ENCODE measurements at regions not wholly inside any gene's neighbourhood (a gene's known extent, or its start where the extent isn't known, plus 50 kb on each side); places are given as distances from the start of the nearest gene placed in this dataset.

DNA sequence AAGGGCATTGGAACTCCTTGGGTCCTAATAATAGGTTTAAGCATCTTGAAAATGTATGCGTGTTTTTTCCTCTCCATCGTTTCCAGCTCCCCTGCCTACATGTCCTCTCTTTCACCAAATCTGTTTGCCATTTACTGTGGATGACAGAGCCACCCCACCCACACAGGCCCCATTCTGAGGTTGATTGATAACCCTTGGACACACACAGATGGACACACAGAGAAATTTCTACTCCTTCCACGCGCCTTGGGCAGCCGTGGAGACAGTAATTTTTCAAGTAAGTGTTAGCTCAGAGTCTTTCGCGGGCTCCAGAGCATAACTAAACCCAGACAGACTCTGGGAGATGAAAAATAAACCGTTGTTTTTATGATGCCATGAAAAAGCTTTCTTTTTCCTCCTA lies 103.3 kb upstream of the NLRP1 start:
- Mint-ChIP-seq H3K27me3 (ENCODE audit: unreplicated experiment) (peaks cover 1% of the 10 kb centered on the region), H3K9me3 (ENCODE audit: unreplicated experiment) (peaks cover 11% of the 10 kb centered on the region), H3K27ac (ENCODE audit: unreplicated experiment) (no peak overlapping the region), H3K4me3 (ENCODE audit: unreplicated experiment) (no peak overlapping the region), H3K4me1 (ENCODE audit: low read depth, unreplicated experiment) (no peaks in the 10 kb centered on the region), H3K36me3 (ENCODE audit: unreplicated experiment) (peaks cover 4% of the 10 kb centered on the region)
- TF ChIP-seq, protein P1, sequence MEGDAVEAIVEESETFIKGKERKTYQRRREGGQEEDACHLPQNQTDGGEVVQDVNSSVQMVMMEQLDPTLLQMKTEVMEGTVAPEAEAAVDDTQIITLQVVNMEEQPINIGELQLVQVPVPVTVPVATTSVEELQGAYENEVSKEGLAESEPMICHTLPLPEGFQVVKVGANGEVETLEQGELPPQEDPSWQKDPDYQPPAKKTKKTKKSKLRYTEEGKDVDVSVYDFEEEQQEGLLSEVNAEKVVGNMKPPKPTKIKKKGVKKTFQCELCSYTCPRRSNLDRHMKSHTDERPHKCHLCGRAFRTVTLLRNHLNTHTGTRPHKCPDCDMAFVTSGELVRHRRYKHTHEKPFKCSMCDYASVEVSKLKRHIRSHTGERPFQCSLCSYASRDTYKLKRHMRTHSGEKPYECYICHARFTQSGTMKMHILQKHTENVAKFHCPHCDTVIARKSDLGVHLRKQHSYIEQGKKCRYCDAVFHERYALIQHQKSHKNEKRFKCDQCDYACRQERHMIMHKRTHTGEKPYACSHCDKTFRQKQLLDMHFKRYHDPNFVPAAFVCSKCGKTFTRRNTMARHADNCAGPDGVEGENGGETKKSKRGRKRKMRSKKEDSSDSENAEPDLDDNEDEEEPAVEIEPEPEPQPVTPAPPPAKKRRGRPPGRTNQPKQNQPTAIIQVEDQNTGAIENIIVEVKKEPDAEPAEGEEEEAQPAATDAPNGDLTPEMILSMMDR (IDR thresholded peaks at IDR 0.05; ENCODE audit: partially characterized antibody, unreplicated experiment) = no peak
- DNase-seq = no peak

DNA sequence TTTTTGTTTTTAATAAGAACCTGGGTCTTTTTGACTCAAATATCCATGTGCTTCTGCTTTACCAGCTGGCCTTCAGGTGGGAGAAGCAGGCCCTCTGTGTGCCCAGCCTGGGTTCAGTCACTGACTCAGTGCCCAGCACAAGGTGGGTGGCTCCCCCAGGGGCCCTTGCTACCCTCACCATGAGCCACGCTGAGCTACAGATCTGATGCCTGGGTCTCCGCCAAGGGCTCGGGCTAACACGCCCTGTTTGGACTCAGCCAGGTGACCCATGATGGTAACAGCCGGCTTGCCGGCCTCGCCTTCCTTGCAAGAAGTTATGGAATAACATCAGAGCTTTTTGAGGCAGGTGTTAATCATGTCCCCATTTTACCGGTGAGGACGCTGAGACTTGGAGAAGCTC lies 109.5 kb upstream of the NLRP1 start:
- TF ChIP-seq, protein P1 (IDR thresholded peaks at IDR 0.05; ENCODE audit: partially characterized antibody, unreplicated experiment) = no peak
- Mint-ChIP-seq H3K4me1 (ENCODE audit: low read depth, unreplicated experiment) (peaks cover 17% of the 10 kb centered on the region), H3K4me3 (ENCODE audit: unreplicated experiment) (no peak overlapping the region), H3K36me3 (ENCODE audit: unreplicated experiment) (peaks cover 8% of the 10 kb centered on the region), H3K27me3 (ENCODE audit: unreplicated experiment) (no peaks in the 10 kb centered on the region), H3K27ac (ENCODE audit: unreplicated experiment) (no peak overlapping the region), H3K9me3 (ENCODE audit: unreplicated experiment) (peaks cover 2% of the 10 kb centered on the region)
- no peak for DNase-seq

DNA sequence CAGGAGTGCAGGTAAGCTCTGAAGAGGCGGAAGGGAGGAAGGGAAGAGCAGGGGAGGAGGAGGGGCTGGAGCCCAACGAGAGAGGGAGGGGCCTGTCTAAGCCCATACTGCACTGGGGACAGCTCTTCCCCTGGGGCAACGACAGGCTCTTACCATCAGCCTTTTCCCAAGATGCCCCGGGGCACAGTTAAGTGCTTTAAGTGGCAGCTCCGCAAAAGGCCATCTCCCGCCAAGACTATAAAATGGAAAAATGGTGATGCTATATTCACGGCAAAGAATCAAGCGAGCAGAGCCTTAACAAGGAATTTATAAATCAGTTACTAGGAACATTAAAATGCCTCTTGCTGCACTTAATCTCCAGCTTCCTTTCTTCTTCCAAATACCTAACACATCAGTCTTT lies 110.2 kb upstream of the NLRP1 start:
- peak; percentile 80 for DNase-seq
- Mint-ChIP-seq H3K27ac (ENCODE audit: unreplicated experiment) (no peak overlapping the region), H3K9me3 (ENCODE audit: unreplicated experiment) (peaks cover 2% of the 10 kb centered on the region), H3K4me1 (ENCODE audit: low read depth, unreplicated experiment) (peaks cover 20% of the 10 kb centered on the region), H3K36me3 (ENCODE audit: unreplicated experiment) (peaks cover 8% of the 10 kb centered on the region), H3K4me3 (ENCODE audit: unreplicated experiment) (no peak overlapping the region), H3K27me3 (ENCODE audit: unreplicated experiment) (no peaks in the 10 kb centered on the region)
- TF ChIP-seq, protein P1 (IDR thresholded peaks at IDR 0.05; ENCODE audit: partially characterized antibody, unreplicated experiment) = no peak

DNA sequence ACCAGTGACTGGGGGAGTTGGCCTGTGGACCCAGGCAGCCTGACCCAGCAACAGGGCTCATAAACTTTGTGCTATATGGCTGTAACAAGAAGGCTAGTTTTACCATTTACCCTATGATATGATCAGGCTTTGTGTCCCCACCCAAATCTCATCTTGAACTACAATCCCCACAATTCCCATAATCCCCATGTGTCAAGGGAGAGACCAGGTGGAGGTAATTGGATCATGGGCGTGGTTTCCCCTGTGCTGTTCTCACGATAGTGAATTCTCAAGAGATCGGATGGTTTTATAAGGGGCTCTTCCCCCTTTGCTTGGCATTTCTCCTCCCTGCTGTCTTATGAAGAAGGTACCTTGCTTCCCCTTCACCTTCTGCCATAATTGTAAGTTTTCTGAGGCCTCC lies 111.2 kb upstream of the NLRP1 start:
- H3K9me3 Mint-ChIP-seq (ENCODE audit: unreplicated experiment) = peaks cover 2% of the 10 kb centered on the region
- peaks cover 25% of the 10 kb centered on the region for H3K4me1 Mint-ChIP-seq (ENCODE audit: low read depth, unreplicated experiment)
- DNase-seq = no peak
- TF ChIP-seq, protein P1 (IDR thresholded peaks at IDR 0.05; ENCODE audit: partially characterized antibody, unreplicated experiment) = no peak
- peaks cover 8% of the 10 kb centered on the region for H3K36me3 Mint-ChIP-seq (ENCODE audit: unreplicated experiment)
- H3K4me3 Mint-ChIP-seq (ENCODE audit: unreplicated experiment) = no peak overlapping the region
- no peak overlapping the region for H3K27ac Mint-ChIP-seq (ENCODE audit: unreplicated experiment)
- H3K27me3 Mint-ChIP-seq (ENCODE audit: unreplicated experiment) = no peaks in the 10 kb centered on the region

DNA sequence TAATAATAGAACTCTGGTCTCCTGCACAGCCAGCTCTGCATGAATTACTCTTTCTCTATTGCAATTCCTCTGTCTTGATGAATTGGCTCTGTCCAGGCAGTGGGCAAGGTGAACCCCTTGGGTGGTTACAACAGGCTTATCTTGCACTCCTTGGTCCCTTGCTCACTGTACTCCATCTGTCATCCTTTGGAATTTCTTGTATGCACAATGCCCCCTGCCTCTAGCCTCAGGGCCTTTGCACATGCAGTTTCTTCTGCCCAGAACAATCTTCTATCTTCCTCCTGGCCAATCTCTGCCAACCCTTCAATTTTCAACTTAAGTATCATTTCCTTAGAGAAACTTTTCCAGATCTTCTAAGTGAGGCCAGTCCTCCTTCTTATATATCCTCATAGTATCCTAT lies 114.7 kb upstream of the NLRP1 start:
- Mint-ChIP-seq H3K4me3 (ENCODE audit: unreplicated experiment) (no peak overlapping the region), H3K4me1 (ENCODE audit: low read depth, unreplicated experiment) (peaks cover 31% of the 10 kb centered on the region), H3K36me3 (ENCODE audit: unreplicated experiment) (peaks cover 8% of the 10 kb centered on the region), H3K27ac (ENCODE audit: unreplicated experiment) (no peak overlapping the region), H3K9me3 (ENCODE audit: unreplicated experiment) (peaks cover 2% of the 10 kb centered on the region), H3K27me3 (ENCODE audit: unreplicated experiment) (peaks cover 3% of the 10 kb centered on the region)
- TF ChIP-seq, protein P1 (IDR thresholded peaks at IDR 0.05; ENCODE audit: partially characterized antibody, unreplicated experiment) = no peak
- no peak for DNase-seq
